HG03139 (cell line): ENCODE measurements at regions not wholly inside any gene's neighbourhood (a gene's known extent, or its start where the extent isn't known, plus 50 kb on each side); places are given as distances from the start of the nearest gene placed in this dataset.

Experiments
- ATAC-seq: cut with Tn5 transposase; IDR thresholded peaks from one replicate; pipeline ENCODE4 v1.9.1; 2021; ENCODE audit not compliant: unreplicated experiment

GRCh38 chr12:43029971-43030370, 440.4 kb upstream of the PRICKLE1 start:
- ATAC-seq: no peak

- no peak for ATAC-seq
These were observed 439.3 kb upstream of the PRICKLE1 start for GRCh38 chr12:43028826-43029225.

GRCh38 chr12:43022838-43023237, 433.3 kb upstream of the PRICKLE1 start:
- ATAC-seq: no peak

- no peak for ATAC-seq
These were observed 425.7 kb upstream of the PRICKLE1 start for GRCh38 chr12:43015090-43015737.

GRCh38 chr12:43011383-43011926, 421.9 kb upstream of the PRICKLE1 start:
- peak; percentile 64 for ATAC-seq

GRCh38 chr12:43009846-43010240, 420.3 kb upstream of the PRICKLE1 start:
- no peak for ATAC-seq

GRCh38 chr12:43008953-43009845, 419.7 kb upstream of the PRICKLE1 start:
- no peak for ATAC-seq

GRCh38 chr12:43004908-43005307, 415.4 kb upstream of the PRICKLE1 start:
- no peak for ATAC-seq

GRCh38 chr12:43004141-43004540, 414.6 kb upstream of the PRICKLE1 start:
- ATAC-seq: no peak

- ATAC-seq: no peak
These were observed 407.4 kb upstream of the PRICKLE1 start for GRCh38 chr12:42996869-42997431.

GRCh38 chr12:42992826-42993225, 403.3 kb upstream of the PRICKLE1 start:
- no peak for ATAC-seq

GRCh38 chr12:42990387-42990786, 400.8 kb upstream of the PRICKLE1 start:
- no peak for ATAC-seq

- no peak for ATAC-seq
These were observed 397.7 kb upstream of the PRICKLE1 start for GRCh38 chr12:42987216-42987650.

GRCh38 chr12:42985506-42985905, 396.0 kb upstream of the PRICKLE1 start:
- ATAC-seq: no peak

GRCh38 chr12:42982828-42983227, 393.3 kb upstream of the PRICKLE1 start:
- ATAC-seq: no peak

- no peak for ATAC-seq
These were observed 391.8 kb upstream of the PRICKLE1 start for GRCh38 chr12:42981379-42981778.

- no peak for ATAC-seq
These were observed 390.9 kb upstream of the PRICKLE1 start for GRCh38 chr12:42980441-42980840.

- no peak for ATAC-seq
These were observed 390.2 kb upstream of the PRICKLE1 start for GRCh38 chr12:42979746-42980145.

- ATAC-seq: no peak
These were observed 389.2 kb upstream of the PRICKLE1 start for GRCh38 chr12:42978708-42979107.

- no peak for ATAC-seq
These were observed 388.1 kb upstream of the PRICKLE1 start for GRCh38 chr12:42977451-42978230.

- no peak for ATAC-seq
These were observed 387.1 kb upstream of the PRICKLE1 start for GRCh38 chr12:42976620-42977019.
